K562 (cell line): ENCODE measurements at regions not wholly inside any gene's neighbourhood (a gene's known extent, or its start where the extent isn't known, plus 50 kb on each side); places are given as distances from the start of the nearest gene placed in this dataset.
A peak's percentile ranks its signal among the peaks of the same experiment; 100 is the strongest.

Experiments
- ATAC-seq: fragments of 200-7000 bp; cut with Tn5 transposase; 3 replicates; pipeline ENCODE4 v1.9.1; 2020; ENCODE audit warnings: moderate library complexity
- BruUV-seq: library from RNA; stranded (reverse); fragments of 400-500 nt; replicated peaks from 2 replicates; lab custom pipeline; 2021; lab: Mats Ljungman, UMichigan
- CTCF ChIA-PET: fragments of 300-600 bp; formaldehyde crosslinking; extraction: SDS; loops from one replicate; lab custom pipeline; 2021; ENCODE audit warnings: low intra/inter-chr PET ratio; lab: Yijun Ruan, JAX
- POLR2A ChIA-PET: fragments of 300-600, 350-650 bp; sonication (Branson Sonifier 250); formaldehyde crosslinking; extraction: SDS; loops from one replicate; lab custom pipeline; 2021; ENCODE audit warnings: antibody characterized with exemption, inconsistent platforms; lab: Yijun Ruan, JAX
- DNase-seq, 4 experiments: peaks; one replicate each; pipeline versions ENCODE4 v3.0.0 to v3.0.0-alpha.2; 2011 to 2018; ENCODE audit warnings: low spot score in 3 of 4, mixed read lengths in 3 of 4; ENCODE audit errors: extremely low read depth in 1 of 4
- FAIRE-seq: peaks from 2 replicates; lab custom pipeline; 2011; peaks lifted over from hg19 to GRCh38; lab: Jason Lieb, UNC
- H2AFZ ChIP-seq: 2 replicates; pipeline ENCODE4 v1.6.0; 2011; ENCODE audit warnings: low read depth, low read length, control low read depth, inconsistent platforms
- H3K27ac ChIP-seq: fragments of 200-600 bp; 3 replicates; pipeline ENCODE4 v1.8.0; 2011; ENCODE audit warnings: low read depth, mild to moderate bottlenecking, control low read depth, inconsistent platforms, low read length, moderate library complexity, mixed read lengths; ENCODE audit errors: extremely low read depth
- H3K27me3 ChIP-seq, 2 experiments: fragments of 300-600 bp in 1 of 2; 2 replicates in 1 of 2; 3 replicates in 1 of 2; pipeline versions ENCODE4 v1.6.0 to v1.8.0; 2011; ENCODE audit warnings: inconsistent platforms in 2 of 2, low read length in 2 of 2, mild to moderate bottlenecking in 1 of 2, mixed read lengths in 1 of 2, moderate library complexity in 1 of 2; ENCODE audit not compliant: control insufficient read depth in 2 of 2, insufficient read depth in 2 of 2
- H3K36me3 ChIP-seq: fragments of 300-600 bp; 3 replicates; pipeline ENCODE4 v1.8.0; 2011; ENCODE audit warnings: mild to moderate bottlenecking, low read length, inconsistent platforms; ENCODE audit not compliant: control insufficient read depth, insufficient read depth
- H3K4me1 ChIP-seq, 2 experiments: fragments of 200-600 bp in 1 of 2; replicated peaks in 1 of 2; 2 replicates in 1 of 2; 3 replicates in 1 of 2; pipeline versions ENCODE4 v1.5.1 to v1.8.0; 2011; ENCODE audit warnings: inconsistent platforms in 2 of 2, low read length in 2 of 2, mild to moderate bottlenecking in 1 of 2, mixed read lengths in 1 of 2, moderate library complexity in 1 of 2; ENCODE audit not compliant: control insufficient read depth in 2 of 2, insufficient read depth in 2 of 2
- H3K4me2 ChIP-seq: 2 replicates; pipeline ENCODE4 v1.6.1; 2011; ENCODE audit warnings: low read length, control low read depth, inconsistent platforms, mixed read lengths; ENCODE audit not compliant: insufficient read depth
- H3K4me3 ChIP-seq: fragments of 200-600 bp; sonication (generic), shearing (Covaris generic); 2 replicates; pipeline ENCODE4 v1.5.1; 2016; ENCODE audit warnings: control low read depth, inconsistent platforms
- H3K79me2 ChIP-seq: fragments of 200-600 bp; 3 replicates; pipeline ENCODE4 v1.8.0; 2011; ENCODE audit warnings: low read length, inconsistent platforms; ENCODE audit not compliant: control insufficient read depth, insufficient read depth
- H3K9ac ChIP-seq, 2 experiments: 2 replicates each; pipeline versions ENCODE4 v1.6.0 to v1.6.1; 2011; ENCODE audit warnings: low read depth in 2 of 2, low read length in 2 of 2, control low read depth in 1 of 2, inconsistent platforms in 1 of 2, mild to moderate bottlenecking in 1 of 2, mixed read lengths in 1 of 2; ENCODE audit not compliant: insufficient read depth in 1 of 2
- H3K9me1 ChIP-seq: one replicate; pipeline ENCODE4 v1.6.0; 2011; ENCODE audit warnings: inconsistent platforms, mild to moderate bottlenecking, low read length, moderate library complexity; ENCODE audit not compliant: control insufficient read depth, insufficient read depth
- H3K9me3 ChIP-seq: replicated peaks from 2 replicates; pipeline ENCODE4 v1.5.1; 2011; ENCODE audit warnings: low read depth, low read length, inconsistent platforms; ENCODE audit not compliant: control insufficient read depth, insufficient read depth
- H4K20me1 ChIP-seq: replicated peaks from 2 replicates; pipeline ENCODE4 v1.6.1; 2011; ENCODE audit warnings: low read length, inconsistent platforms, mixed read lengths; ENCODE audit not compliant: control insufficient read depth, insufficient read depth
- ATF6 ChIP-seq: sonication (generic); formaldehyde crosslinking; IDR thresholded peaks from 2 replicates; pipeline ENCODE4 v1.4.0; 2020; ENCODE audit warnings: mild to moderate bottlenecking, missing genetic modification reagents
- DNMT1 ChIP-seq: fragments of 450-650 bp; IDR thresholded peaks from 2 replicates; pipeline ENCODE4 v1.6.1; 2016; ENCODE audit warnings: antibody characterized with exemption, mild to moderate bottlenecking
- ELK3 ChIP-seq: fragments of 450-650 bp; formaldehyde crosslinking; IDR thresholded peaks from 2 replicates; pipeline ENCODE4 v1.4.0; 2020; ENCODE audit warnings: mild to moderate bottlenecking
- PRMT5 ChIP-seq: sonication (generic); formaldehyde crosslinking; IDR thresholded peaks from 2 replicates; pipeline ENCODE4 v1.5.0; 2020; ENCODE audit warnings: missing genetic modification reagents
- RAD21 ChIP-seq, 2 experiments: fragments of 250-450 bp in 1 of 2; fragments of 450-650 bp in 1 of 2; sonication (Bioruptor Pico) in 1 of 2; formaldehyde crosslinking in 1 of 2; IDR thresholded peaks in 1 of 2; conservative IDR thresholded peaks in 1 of 2; 2 replicates each; pipeline versions ENCODE4 v1.4.0 to v1.8.0; 2020 to 2022; ENCODE audit warnings: mild to moderate bottlenecking in 2 of 2, moderate library complexity in 1 of 2
- ZBTB7A ChIP-seq: IDR thresholded peaks from 2 replicates; pipeline ENCODE4 v1.6.1; 2011; ENCODE audit warnings: low read depth, mild to moderate bottlenecking, low read length, moderate library complexity, borderline replicate concordance; ENCODE audit not compliant: control insufficient read depth
- WGBS: fragments of 100-300 bp; shearing (Covaris generic); methylation state at CpG from one replicate; pipeline ENCODE4 v1.1.6; 2016; ENCODE audit warnings: low coverage, mixed read lengths; ENCODE audit not compliant: insufficient coverage; ENCODE audit errors: missing lambda C conversion rate; 5-methylcytosine and 5-hydroxymethylcytosine counted together
- in situ Hi-C: fragments of 300-500 bp; cut with MboI; formaldehyde crosslinking; loops from 4 replicates; pipeline ENCODE4 v1.15.0; 2018; ENCODE audit warnings: inconsistent platforms, mixed read lengths
- intact Hi-C: fragments of 100-400 bp; cut with micrococcal nuclease; formaldehyde crosslinking; loops from 2 replicates; pipeline ENCODE4 v1.14.2; 2022

GRCh38 chr15:95409211-95409610 is 921.3 kb upstream of the NR2F2 start:
- no peaks in the 10 kb centered on the region for H3K36me3 ChIP-seq
- ATAC-seq (no peak), FAIRE-seq (no peak), DNase-seq (no peak)
- peak in 1 of 2 experiments; percentile 17; a peak in 1 of 4 replicates for TF ChIP-seq RAD21 (CRISPR knock-in tag; conservative IDR thresholded peaks at IDR 0.05 in 1 of 2, IDR thresholded peaks at IDR 0.05 in 1 of 2)
- no peak for TF ChIP-seq DNMT1
- TF ChIP-seq ELK3, result no peak
- TF ChIP-seq PRMT5 (CRISPR knock-in tag), result no peak
- TF ChIP-seq ATF6 (CRISPR knock-in tag), result no peak
- TF ChIP-seq ZBTB7A, result no peak
- H3K4me1 ChIP-seq, result peaks cover 0 to 5% of the 10 kb centered on the region in 2 experiments; a peak in 2 of 5 replicates
- intact Hi-C loops (no loop called here), in situ Hi-C loops (no loop called here)
- no peaks in the 10 kb centered on the region for H3K9me1 ChIP-seq
- H3K4me2 ChIP-seq, result no peak overlapping the region
- H3K4me3 ChIP-seq, result no peak overlapping the region
- H3K9me3 ChIP-seq, result no peaks in the 10 kb centered on the region
- H3K27me3 ChIP-seq, result no peaks in the 10 kb centered on the region
- no peak overlapping the region for H2AFZ ChIP-seq
- no peak overlapping the region for H3K27ac ChIP-seq
- H4K20me1 ChIP-seq, result no peaks in the 10 kb centered on the region
- ChIA-PET POLR2A (no interaction called here), CTCF (no interaction called here)
- 0% methylated on average over 2 of the region's 2 CpGs for WGBS
- H3K79me2 ChIP-seq, result no peaks in the 10 kb centered on the region
- no TSS peak for BruUV-seq
- no peak overlapping the region for H3K9ac ChIP-seq
